BJ (cell line): ENCODE measurements at regions not wholly inside any gene's neighbourhood (a gene's known extent, or its start where the extent isn't known, plus 50 kb on each side); places are given as distances from the start of the nearest gene placed in this dataset.
"Not testable (repeated sequence)": the region's sequence is repeated elsewhere in the genome, so short reads cannot be mapped to it uniquely, and the experiment has no call there.

Experiments used
- CTCF ChIA-PET: fragments of 350-600 bp; formaldehyde crosslinking; extraction: SDS; loops from one replicate; lab custom pipeline; 2021; ENCODE audit warnings: antibody characterized with exemption, inconsistent platforms; lab: Yijun Ruan, JAX
- POLR2A ChIA-PET: fragments of 300-600 bp; sonication (Branson Sonifier 250); formaldehyde crosslinking; extraction: SDS; loops from one replicate; lab custom pipeline; 2021; ENCODE audit warnings: antibody characterized with exemption; lab: Charles Lee
- DNase-seq: peaks from one replicate; pipeline ENCODE4 v3.0.0-alpha.2; 2011; ENCODE audit warnings: low read depth
- H3K27me3 ChIP-seq: 2 replicates; pipeline ENCODE4 v1.6.0; 2011; ENCODE audit warnings: low read length; ENCODE audit not compliant: control insufficient read depth, insufficient read depth
- H3K36me3 ChIP-seq: 2 replicates; pipeline ENCODE4 v1.5.1; 2011; ENCODE audit warnings: low read length; ENCODE audit not compliant: control insufficient read depth, insufficient read depth
- H3K4me3 ChIP-seq: 2 replicates; pipeline ENCODE4 v1.5.1; 2011; ENCODE audit warnings: low read depth, mild to moderate bottlenecking, control low read depth, low read length
- TF ChIP-seq, protein P1 (sequence below): IDR thresholded peaks from 2 replicates; pipeline ENCODE4 v1.5.1; 2011; ENCODE audit warnings: low read depth, mild to moderate bottlenecking, control low read depth, inconsistent platforms, low read length, moderate library complexity; ENCODE audit not compliant: insufficient read depth

DNA sequence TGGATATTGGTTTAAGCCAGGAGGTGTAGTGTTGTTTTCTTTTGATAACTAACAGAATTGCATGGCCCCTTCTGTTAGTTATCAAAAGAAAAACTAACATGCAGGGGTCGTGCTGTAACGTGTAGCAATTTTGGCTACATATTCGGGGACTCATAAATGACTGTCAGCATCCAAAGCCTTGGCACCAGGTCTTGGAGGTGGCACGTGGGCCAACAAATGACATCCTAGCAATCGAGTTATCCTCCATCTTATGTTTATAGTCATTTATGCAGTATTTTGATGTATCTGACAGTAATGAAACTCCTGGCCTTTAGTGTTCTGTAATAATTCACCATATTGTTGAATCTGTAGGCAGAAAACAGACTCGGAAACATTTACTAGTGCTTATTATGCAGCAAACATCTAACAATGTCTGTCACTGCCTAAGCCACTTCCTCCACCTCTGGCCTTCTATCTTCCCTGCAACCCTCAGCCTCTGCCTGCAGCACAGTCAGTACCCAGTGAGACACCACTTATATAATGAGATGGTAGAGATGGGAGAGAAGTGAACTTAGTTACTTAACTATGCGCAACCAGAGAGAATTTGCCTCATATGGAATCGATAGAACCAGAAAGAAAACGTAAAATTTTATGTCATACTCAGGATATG lies 184.6 kb downstream of the AEBP2 start:
- no peaks in the 10 kb centered on the region for H3K27me3 ChIP-seq
- TF ChIP-seq, protein P1, sequence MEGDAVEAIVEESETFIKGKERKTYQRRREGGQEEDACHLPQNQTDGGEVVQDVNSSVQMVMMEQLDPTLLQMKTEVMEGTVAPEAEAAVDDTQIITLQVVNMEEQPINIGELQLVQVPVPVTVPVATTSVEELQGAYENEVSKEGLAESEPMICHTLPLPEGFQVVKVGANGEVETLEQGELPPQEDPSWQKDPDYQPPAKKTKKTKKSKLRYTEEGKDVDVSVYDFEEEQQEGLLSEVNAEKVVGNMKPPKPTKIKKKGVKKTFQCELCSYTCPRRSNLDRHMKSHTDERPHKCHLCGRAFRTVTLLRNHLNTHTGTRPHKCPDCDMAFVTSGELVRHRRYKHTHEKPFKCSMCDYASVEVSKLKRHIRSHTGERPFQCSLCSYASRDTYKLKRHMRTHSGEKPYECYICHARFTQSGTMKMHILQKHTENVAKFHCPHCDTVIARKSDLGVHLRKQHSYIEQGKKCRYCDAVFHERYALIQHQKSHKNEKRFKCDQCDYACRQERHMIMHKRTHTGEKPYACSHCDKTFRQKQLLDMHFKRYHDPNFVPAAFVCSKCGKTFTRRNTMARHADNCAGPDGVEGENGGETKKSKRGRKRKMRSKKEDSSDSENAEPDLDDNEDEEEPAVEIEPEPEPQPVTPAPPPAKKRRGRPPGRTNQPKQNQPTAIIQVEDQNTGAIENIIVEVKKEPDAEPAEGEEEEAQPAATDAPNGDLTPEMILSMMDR, result no peak
- ChIA-PET CTCF (no interaction called here), POLR2A (no interaction called here)
- H3K4me3 ChIP-seq, result no peak overlapping the region
- no peak for DNase-seq
- no peaks in the 10 kb centered on the region for H3K36me3 ChIP-seq

DNA sequence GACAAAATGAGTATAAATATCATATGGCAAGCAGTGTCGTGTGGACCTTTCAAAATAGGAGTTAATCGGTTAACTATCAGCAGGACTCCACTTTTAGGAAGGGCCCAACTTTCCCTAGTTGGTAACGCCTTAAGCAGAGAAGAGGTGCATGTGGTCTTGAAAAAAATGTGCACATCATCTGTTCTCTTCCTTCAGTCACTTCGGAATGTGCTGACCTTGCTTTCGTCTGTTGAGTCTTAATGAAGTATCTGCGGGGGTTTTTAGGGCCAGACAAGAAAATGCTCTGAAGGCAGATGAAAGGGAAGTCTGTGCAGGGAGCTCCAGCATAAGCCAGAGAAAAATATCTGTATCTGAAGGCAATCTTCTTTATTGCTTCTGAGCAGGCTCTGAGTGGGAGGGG lies 185.2 kb downstream of the AEBP2 start:
- Histone ChIP-seq H3K36me3 (no peaks in the 10 kb centered on the region), H3K4me3 (no peak overlapping the region), H3K27me3 (no peaks in the 10 kb centered on the region)
- ChIA-PET CTCF (interaction anchor here (1.0 kb wide), 1 partner anchor 19 kb away, joined by 3 read pairs; no protein-coding TSS in a partner anchor), POLR2A (no interaction called here)
- TF ChIP-seq, protein P1, result no peak
- DNase-seq, result no peak

DNA sequence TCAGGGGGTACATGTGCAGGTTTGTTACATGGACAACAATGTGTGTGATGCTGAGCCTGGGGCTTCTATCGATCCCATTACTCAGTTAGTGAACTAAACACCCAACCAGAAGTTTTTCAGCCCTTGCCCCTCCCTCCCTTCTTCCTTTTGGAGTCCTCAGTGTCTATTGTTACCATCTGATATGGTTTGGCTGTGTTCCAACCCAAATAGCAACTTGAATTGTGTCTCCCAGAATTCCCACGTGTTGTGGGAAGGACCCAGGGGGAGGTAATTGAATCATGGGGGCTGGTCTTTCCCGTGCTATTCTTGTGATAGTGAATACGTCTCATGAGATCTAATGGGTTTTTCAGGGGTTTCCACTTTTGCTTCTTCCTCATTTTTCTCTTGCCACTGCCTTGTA lies 186.3 kb downstream of the AEBP2 start:
- POLR2A ChIA-PET, CTCF ChIA-PET, H3K4me3 ChIP-seq, H3K27me3 ChIP-seq, DNase-seq, H3K36me3 ChIP-seq: not testable (repeated sequence)

DNA sequence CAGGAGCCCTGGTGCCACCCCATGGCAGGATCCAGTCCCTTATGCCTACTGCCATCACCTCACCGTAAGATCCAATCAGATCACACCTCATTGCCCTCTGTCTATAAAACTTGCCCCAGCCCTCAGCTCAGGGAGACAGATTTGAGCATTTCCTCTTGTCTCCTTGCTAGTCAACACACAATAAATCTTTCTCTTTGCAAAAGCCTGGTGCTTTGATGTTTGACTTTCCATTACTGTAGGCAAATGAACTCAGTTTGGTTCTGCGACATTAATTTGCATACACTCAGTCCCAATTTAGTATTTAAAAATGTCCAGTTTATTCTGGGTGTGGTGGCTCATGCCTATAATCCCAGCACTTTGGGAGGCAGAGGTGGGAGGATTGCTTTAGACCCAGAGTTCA lies 188.4 kb downstream of the AEBP2 start:
- CTCF ChIA-PET, result interaction anchor here (1.0 kb wide), 1 partner anchor 16 kb away, joined by 3 read pairs; no protein-coding TSS in a partner anchor
- no peak for DNase-seq
- Histone ChIP-seq H3K36me3 (no peaks in the 10 kb centered on the region), H3K4me3 (no peak overlapping the region), H3K27me3 (no peaks in the 10 kb centered on the region)
- POLR2A ChIA-PET, result no interaction called here
- TF ChIP-seq, protein P1, result no peak

- no peaks in the 10 kb centered on the region for H3K36me3 ChIP-seq
- TF ChIP-seq, protein P1, result no peak
- DNase-seq, result no peak
- ChIA-PET POLR2A (no interaction called here), CTCF (no interaction called here)
- H3K27me3 ChIP-seq, result no peaks in the 10 kb centered on the region
- no peak overlapping the region for H3K4me3 ChIP-seq
These were observed 191.2 kb downstream of the AEBP2 start for GRCh38 chr12:19630536-19630935.

DNA sequence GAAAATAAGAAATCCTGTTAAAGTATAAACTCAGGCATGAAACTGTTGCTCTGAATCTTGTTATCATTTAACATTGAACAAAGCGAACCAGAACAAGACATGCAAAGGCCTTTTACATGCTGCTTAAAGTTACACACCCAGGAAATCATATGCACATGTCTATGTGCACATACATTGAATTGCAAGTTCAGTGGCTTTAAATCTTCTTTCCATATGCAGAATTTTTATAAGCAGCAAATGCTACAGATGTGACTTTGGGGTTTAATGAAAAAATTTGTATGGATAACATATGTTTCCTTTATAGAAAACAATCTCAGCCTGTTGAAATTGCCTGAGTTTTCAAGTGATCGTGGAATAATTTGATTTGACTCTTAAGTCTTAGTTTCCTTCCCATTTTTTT lies 193.9 kb downstream of the AEBP2 start:
- Histone ChIP-seq H3K4me3 (no peak overlapping the region), H3K27me3 (no peaks in the 10 kb centered on the region), H3K36me3 (no peaks in the 10 kb centered on the region)
- POLR2A ChIA-PET, result no interaction called here
- TF ChIP-seq, protein P1, result no peak
- CTCF ChIA-PET, result no interaction called here
- DNase-seq, result no peak
